HEK293T (cell line): ENCODE measurements at regions not wholly inside any gene's neighbourhood (a gene's known extent, or its start where the extent isn't known, plus 50 kb on each side); places are given as distances from the start of the nearest gene placed in this dataset.

Experiments
- BHLHE40 ChIP-seq: fragments of 450-650 bp; IDR thresholded peaks from 2 replicates; pipeline ENCODE4 v1.6.1; 2016; ENCODE audit warnings: mild to moderate bottlenecking, moderate library complexity, borderline replicate concordance
- ELF4 ChIP-seq: fragments of 450-650 bp; IDR thresholded peaks from 2 replicates; pipeline ENCODE4 v1.6.1; 2017; ENCODE audit warnings: antibody characterized with exemption
- FOXK2 ChIP-seq: fragments of 450-650 bp; IDR thresholded peaks from 2 replicates; pipeline ENCODE4 v1.6.1; 2016; ENCODE audit warnings: mild to moderate bottlenecking
- PKNOX1 ChIP-seq: fragments of 450-650 bp; IDR thresholded peaks from 2 replicates; pipeline ENCODE4 v1.6.1; 2016

- TF ChIP-seq FOXK2: no peak
- no peak for TF ChIP-seq ELF4
- no peak for TF ChIP-seq PKNOX1
- TF ChIP-seq BHLHE40: no peak
These were observed 176.9 kb upstream of the ZWINT start for GRCh38 chr10:56537984-56538383.
